SHP77 treated with DMSO at 0.1 percent for 48 hours (cell line): ENCODE measurements at regions not wholly inside any gene's neighbourhood (a gene's known extent, or its start where the extent isn't known, plus 50 kb on each side); places are given as distances from the start of the nearest gene placed in this dataset.
"Not testable (repeated sequence)": the region's sequence is repeated elsewhere in the genome, so short reads cannot be mapped to it uniquely, and the experiment has no call there.

Experiments used
- DNase-seq: peaks from one replicate; lab custom pipeline; 2025; lab: John Stamatoyannopoulos, UW

DNA sequence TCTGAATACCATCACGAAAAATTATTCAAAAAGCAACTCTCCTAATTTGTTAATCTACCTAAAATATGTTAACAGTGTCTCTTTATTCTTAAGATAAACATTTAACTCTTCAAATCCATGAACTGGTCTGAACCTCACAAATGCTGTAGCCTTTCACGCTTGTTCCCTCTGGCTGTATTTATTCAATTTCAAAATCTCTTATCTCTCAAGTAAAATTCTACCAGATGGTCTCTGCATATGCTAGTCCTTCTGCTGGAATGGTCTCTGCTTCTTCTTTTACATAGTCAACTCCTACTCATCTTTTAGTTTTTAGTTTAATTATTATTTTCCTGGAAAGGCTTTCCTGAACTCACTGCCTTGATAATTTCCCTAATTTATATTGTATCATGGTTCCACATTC lies 232.9 kb upstream of the PCDH20 start:
- no peak for DNase-seq

GRCh38 chr13:61612192-61612591 lies 196.5 kb upstream of the PCDH20 start:
- DNase-seq, result no peak

- DNase-seq, result no peak
Measured at GRCh38 chr13:61608138-61608537, 192.5 kb upstream of the PCDH20 start.

DNA sequence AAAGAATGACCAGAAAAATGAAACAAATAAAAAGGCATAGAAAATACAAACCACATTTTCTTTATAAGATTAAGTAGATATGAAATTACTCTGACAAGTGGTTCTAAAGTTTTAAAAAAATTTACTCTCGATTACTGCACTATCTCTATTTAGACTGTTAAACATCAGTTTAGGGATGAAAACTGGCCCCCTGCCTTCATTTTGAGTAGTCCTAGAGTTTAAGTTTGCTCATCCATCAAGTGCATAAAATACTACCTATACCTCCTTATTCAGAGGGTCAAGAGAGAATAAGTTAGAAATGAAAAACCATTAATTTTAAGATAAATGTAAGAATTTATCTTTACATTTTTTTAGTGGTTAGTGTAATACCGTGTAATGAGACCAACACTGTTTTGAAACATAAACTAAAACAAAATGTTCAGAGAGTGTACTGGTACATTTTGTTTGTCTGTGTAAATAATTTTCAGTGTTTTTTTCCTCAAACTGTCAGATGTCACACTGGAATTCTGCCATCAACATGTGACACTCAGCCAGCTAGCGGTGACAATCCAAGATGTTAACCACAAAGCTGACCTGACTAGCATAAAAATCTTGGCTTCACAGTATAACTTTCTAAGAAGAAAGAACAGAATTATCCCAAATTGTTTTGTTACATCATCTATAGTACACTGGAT lies 184.8 kb upstream of the PCDH20 start:
- no peak for DNase-seq

DNA sequence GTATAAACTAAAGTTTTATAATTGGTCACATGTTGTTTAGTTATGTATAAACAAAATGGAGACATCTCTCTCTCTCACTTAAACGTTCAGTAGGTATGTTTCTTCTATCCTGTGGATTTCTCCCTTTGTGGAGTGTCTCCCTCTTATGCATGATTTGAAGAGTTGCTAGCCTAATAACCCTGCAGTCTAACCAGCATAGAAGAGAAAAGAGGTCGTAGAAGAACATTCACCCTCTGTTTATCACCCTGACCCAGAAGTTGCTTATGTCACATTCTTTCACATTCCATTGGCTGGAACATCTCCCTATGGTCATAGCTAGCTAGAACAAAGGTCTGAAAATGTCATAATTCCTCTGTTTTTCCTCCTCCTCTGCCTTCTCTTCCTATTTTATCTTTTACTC lies 176.8 kb upstream of the PCDH20 start:
- no peak for DNase-seq

GRCh38 chr13:61575973-61576372 lies 160.3 kb upstream of the PCDH20 start:
- no peak for DNase-seq

GRCh38 chr13:61563645-61564044 lies 148.0 kb upstream of the PCDH20 start:
- no peak for DNase-seq

GRCh38 chr13:61546911-61547310 lies 131.3 kb upstream of the PCDH20 start:
- no peak for DNase-seq

GRCh38 chr13:61546413-61546812 lies 130.8 kb upstream of the PCDH20 start:
- DNase-seq, result no peak

GRCh38 chr13:61536433-61536832 lies 120.8 kb upstream of the PCDH20 start:
- DNase-seq, result no peak

DNA sequence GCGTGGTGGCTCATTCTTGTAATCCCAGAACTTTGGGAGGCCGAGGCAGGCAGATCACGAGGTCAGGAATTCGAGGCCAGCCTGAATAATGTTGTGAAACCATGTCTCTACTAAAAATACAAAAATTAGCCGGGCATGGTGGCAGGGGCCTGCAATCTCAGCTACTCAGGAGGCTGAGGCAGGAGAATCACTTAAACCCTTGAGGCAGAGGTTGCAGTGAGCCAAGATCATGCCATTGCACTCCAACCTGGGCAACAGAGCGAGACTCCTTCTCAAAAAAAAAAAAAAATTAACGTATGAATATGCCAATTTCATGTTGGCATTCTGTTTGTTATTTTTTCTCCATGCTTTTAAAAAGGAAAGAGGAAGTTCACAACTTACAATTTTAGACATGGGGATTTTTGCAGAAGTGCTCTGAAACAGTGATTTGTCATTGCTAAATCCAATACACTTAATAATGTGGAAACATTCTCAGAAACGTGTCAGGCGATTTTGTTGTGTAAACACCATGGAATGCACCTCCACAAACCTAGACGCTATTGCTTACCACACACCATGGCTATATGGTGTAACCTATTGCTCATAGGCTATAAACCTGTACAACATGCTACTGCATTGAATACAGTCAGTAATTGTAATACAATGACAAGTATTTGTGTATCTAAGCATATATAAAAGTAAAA lies 115.9 kb upstream of the PCDH20 start:
- DNase-seq, result no peak

DNA sequence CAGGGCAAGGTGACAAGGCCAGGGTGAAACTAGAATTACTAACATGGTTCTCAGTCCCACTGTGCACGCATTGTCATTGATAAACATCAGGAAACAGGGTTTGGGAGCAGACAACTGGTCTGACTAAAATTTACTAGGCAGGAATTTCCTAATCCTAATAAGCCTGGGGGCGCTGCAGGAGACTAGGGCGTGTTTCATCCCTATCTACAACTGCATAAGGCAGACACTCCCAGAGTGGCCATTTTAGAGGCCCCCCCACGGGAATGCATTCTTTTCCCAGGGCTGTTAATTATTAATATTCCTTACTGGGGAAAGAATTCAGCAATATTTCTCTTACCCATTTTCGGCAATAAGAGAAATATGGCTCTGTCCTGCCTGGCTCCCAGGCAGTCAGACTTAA lies 103.6 kb upstream of the PCDH20 start:
- not testable (repeated sequence) for DNase-seq

DNA sequence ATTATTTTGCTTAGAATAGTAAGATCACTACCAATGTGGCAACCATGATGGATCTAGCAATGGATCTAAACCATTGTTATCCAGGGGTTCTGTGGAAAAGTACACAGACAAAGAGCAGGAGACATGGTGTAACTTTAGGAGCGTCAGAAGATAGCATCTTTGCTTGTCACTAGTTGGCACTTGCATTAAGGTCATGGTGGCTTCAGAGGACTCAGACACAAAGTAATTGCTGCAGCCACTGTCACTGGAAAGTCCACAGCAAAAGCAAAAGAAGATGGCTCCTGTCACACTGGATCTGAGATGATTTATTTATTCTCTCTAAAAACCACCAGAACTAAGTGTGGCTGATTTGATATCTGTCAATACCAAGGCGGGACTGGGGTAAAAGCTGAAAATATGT lies 93.3 kb upstream of the PCDH20 start:
- DNase-seq, result no peak

DNA sequence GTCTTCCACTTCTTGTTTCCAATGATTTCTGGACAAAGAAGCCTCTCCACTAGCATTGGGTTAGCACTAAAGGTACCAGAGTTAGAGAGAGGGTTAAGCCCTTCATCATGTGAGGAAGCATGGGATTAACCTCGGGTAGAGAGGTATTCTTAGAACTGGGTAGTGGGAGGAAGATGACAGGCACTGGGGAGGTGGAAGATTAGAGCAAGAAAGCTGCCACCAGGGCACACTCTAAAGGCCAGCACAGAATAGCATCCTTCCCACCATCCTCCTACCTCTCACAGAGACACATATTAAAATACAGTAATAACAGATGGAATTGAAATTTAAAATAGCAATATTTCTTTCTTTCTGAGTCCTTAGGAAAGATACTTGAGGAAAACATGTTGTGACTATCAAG lies 84.5 kb upstream of the PCDH20 start:
- no peak for DNase-seq

DNA sequence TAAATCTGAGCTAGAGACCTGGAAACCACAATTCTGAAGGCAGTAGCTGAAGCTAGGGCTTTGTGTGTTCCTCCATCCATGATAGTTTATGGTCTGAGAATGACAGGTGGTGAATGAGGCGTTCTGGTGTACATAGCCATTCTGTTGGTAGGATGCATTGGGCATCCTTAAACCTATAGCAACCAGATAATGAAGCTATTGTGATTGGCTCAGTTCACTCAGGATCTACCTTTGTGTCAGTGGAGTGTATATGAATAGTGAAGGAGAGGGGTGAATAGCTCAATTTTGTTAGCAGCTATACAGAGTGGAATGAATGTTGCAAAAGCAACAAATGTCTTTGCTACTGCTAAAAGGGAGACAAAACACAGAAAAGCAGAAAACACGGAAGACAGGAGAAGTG lies 80.0 kb upstream of the PCDH20 start:
- DNase-seq, result no peak

- not testable (repeated sequence) for DNase-seq
Measured at GRCh38 chr13:61493556-61493955, 77.9 kb upstream of the PCDH20 start.

- DNase-seq, result no peak
Measured at GRCh38 chr13:61486496-61486895, 70.8 kb upstream of the PCDH20 start.

- DNase-seq, result no peak
Measured at GRCh38 chr13:61485128-61485765, 69.6 kb upstream of the PCDH20 start.

DNA sequence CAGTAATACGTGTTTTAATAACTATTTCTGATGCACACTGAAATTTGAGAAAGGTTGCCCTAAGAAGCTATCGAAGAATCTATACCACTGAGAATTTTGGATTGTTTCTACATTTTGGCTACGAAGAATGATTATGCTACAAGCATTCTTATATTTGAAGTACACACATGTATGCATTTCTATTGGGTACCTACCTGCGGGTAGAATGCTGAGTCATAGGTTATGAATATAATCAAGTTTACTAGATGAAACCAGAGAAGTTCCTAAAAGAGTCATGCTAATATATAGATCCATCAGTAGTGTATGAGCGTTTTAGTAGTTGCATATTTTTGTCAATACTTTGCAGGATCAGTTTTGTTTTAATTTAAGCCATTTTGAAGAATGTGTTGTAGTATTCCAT lies 62.0 kb upstream of the PCDH20 start:
- no peak for DNase-seq

DNA sequence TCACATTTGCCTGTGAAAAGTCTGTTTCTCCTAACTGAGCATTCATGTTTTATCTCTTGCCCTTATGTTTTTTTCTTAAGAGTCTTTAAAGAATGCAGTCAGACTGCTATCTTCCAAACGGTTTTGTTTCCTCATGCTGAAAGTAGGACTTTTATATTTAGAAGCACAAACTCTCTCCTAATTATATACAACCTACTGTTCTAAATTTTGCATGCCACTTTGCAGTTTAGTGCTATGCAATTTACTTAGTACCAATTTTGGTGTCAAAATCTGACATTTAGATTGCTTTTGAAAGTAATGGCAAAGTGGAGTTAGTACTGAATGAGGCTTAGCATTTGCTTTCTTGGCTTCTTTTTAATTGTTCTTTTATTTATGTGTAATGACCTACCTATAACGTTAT lies 55.1 kb upstream of the PCDH20 start:
- no peak for DNase-seq

DNA sequence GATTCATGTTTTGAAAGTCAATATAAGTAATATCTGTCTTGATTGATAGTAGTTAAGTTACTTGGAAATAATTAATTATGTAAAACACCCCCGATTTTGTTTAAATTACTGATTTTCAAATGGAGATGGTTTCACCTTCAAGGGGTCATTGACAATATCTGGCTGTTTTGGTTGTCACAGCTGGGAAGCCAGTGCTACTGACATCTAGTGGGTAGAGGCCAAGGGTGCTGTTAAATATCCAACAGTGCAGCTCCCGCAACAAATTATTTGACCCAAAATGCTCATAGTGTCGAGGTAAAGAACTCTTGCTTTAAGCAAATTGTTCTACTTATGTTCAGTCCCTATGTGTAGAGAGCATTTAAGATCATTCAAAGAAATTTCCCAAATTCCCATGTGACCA lies 50.6 kb upstream of the PCDH20 start:
- DNase-seq, result no peak
